Neural cell (in vitro differentiated cells): ENCODE measurements at regions not wholly inside any gene's neighbourhood (a gene's known extent, or its start where the extent isn't known, plus 50 kb on each side); places are given as distances from the start of the nearest gene placed in this dataset.
"Not testable (repeated sequence)": the region's sequence is repeated elsewhere in the genome, so short reads cannot be mapped to it uniquely, and the experiment has no call there.

Source experiments
- H2AFZ ChIP-seq: fragments of 200-600, 300-800 bp; sonication (generic), shearing (Covaris generic); 2 replicates; pipeline ENCODE4 v1.6.0; 2014; ENCODE audit warnings: low read depth, mild to moderate bottlenecking, antibody characterized with exemption, low read length, moderate library complexity
- H3F3A ChIP-seq: fragments of 200-600 bp; shearing (Covaris generic); 2 replicates; pipeline ENCODE4 v1.6.1; 2016; ENCODE audit warnings: mild to moderate bottlenecking, moderate library complexity, mixed read lengths, antibody characterized with exemption, low read length; ENCODE audit not compliant: insufficient read depth, poor library complexity, severe bottlenecking
- H3K27ac ChIP-seq: fragments of 200-600, 300-800 bp; sonication (generic), shearing (Covaris generic); 2 replicates; pipeline ENCODE4 v1.5.1; 2014; ENCODE audit warnings: mild to moderate bottlenecking, low read length, moderate library complexity
- H3K27me3 ChIP-seq: fragments of 300-800, 200-600 bp; sonication (generic), shearing (Covaris generic); 2 replicates; pipeline ENCODE4 v1.6.0; 2014; ENCODE audit warnings: mild to moderate bottlenecking, low read depth, low read length, moderate library complexity; ENCODE audit not compliant: insufficient read depth
- H3K36me3 ChIP-seq: fragments of 300-800, 200-600 bp; sonication (generic), shearing (Covaris generic); 2 replicates; pipeline ENCODE4 v1.5.1; 2014; ENCODE audit warnings: mild to moderate bottlenecking, antibody characterized with exemption, low read length, moderate library complexity; ENCODE audit not compliant: insufficient read depth
- H3K4me2 ChIP-seq: fragments of 300-800, 200-600 bp; sonication (generic), shearing (Covaris generic); 2 replicates; pipeline ENCODE4 v1.6.0; 2014; ENCODE audit warnings: mild to moderate bottlenecking, low read length
- H3K4me3 ChIP-seq: fragments of 300-800, 200-600 bp; sonication (generic), shearing (Covaris generic); 2 replicates; pipeline ENCODE4 v1.5.1; 2014; ENCODE audit warnings: mild to moderate bottlenecking, low read length, moderate library complexity
- H3K79me2 ChIP-seq: fragments of 200-600 bp; shearing (Covaris generic); replicated peaks from 2 replicates; pipeline ENCODE4 v1.6.0; 2014; ENCODE audit warnings: mild to moderate bottlenecking, low read length, moderate library complexity; ENCODE audit not compliant: insufficient read depth
- H3K9ac ChIP-seq: fragments of 300-800, 200-600 bp; sonication (generic), shearing (Covaris generic); 2 replicates; pipeline ENCODE4 v1.6.1; 2016; ENCODE audit warnings: mild to moderate bottlenecking, low read length, mixed read lengths
- H3K9me2 ChIP-seq: fragments of 200-600 bp; shearing (Covaris generic); 2 replicates; pipeline ENCODE4 v1.6.1; 2016; ENCODE audit warnings: mild to moderate bottlenecking, low read length, mixed read lengths; ENCODE audit not compliant: insufficient read depth
- H3K9me3 ChIP-seq: fragments of 200-600, 300-800 bp; sonication (generic), shearing (Covaris generic); 2 replicates; pipeline ENCODE4 v1.6.1; 2016; ENCODE audit warnings: mild to moderate bottlenecking, mixed run types, low read length, moderate library complexity, mixed read lengths
- H4K20me1 ChIP-seq: fragments of 200-600 bp; shearing (Covaris generic); 2 replicates; pipeline ENCODE4 v1.6.1; 2016; ENCODE audit warnings: mild to moderate bottlenecking, mixed run types; ENCODE audit not compliant: insufficient read depth
- EP300 ChIP-seq: fragments of 450-650 bp; conservative IDR thresholded peaks from 2 replicates; pipeline ENCODE4 v1.6.1; 2014; ENCODE audit warnings: antibody characterized with exemption, mild to moderate bottlenecking, moderate library complexity; ENCODE audit not compliant: poor library complexity, severe bottlenecking
- EZH2 ChIP-seq: fragments of 200-600, 300-800 bp; shearing (Covaris generic), sonication (generic); IDR thresholded peaks from 2 replicates; pipeline ENCODE4 v1.6.1; 2014; ENCODE audit warnings: antibody characterized with exemption, low read length, borderline replicate concordance, mild to moderate bottlenecking; ENCODE audit not compliant: insufficient read depth, poor library complexity, severe bottlenecking
- MXI1 ChIP-seq: fragments of 450-650 bp; conservative IDR thresholded peaks from 2 replicates; pipeline ENCODE4 v1.6.1; 2014; ENCODE audit warnings: antibody characterized with exemption, mild to moderate bottlenecking; ENCODE audit not compliant: poor library complexity, severe bottlenecking
- POLR2AphosphoS5 ChIP-seq: IDR thresholded peaks from 2 replicates; pipeline ENCODE4 v1.6.1; 2012
- RAD21 ChIP-seq: fragments of 450-650 bp; conservative IDR thresholded peaks from 2 replicates; pipeline ENCODE4 v1.6.1; 2014; ENCODE audit warnings: antibody characterized with exemption, mild to moderate bottlenecking, moderate library complexity
- SMC3 ChIP-seq: fragments of 450-650 bp; conservative IDR thresholded peaks from 2 replicates; pipeline ENCODE4 v1.6.1; 2014; ENCODE audit warnings: antibody characterized with exemption, mild to moderate bottlenecking, moderate library complexity; ENCODE audit not compliant: poor library complexity
- TAF1 ChIP-seq: IDR thresholded peaks from 2 replicates; pipeline ENCODE4 v1.6.1; 2012; ENCODE audit warnings: low read depth
- TF ChIP-seq, protein P1 (sequence below): fragments of 450-650 bp; IDR thresholded peaks from 2 replicates; pipeline ENCODE4 v1.5.1; 2014; ENCODE audit warnings: antibody characterized with exemption, mild to moderate bottlenecking, moderate library complexity; ENCODE audit not compliant: poor library complexity, severe bottlenecking
- TF ChIP-seq, protein P2 (sequence below): IDR thresholded peaks from 2 replicates; pipeline ENCODE4 v1.6.1; 2012; ENCODE audit warnings: borderline replicate concordance

DNA sequence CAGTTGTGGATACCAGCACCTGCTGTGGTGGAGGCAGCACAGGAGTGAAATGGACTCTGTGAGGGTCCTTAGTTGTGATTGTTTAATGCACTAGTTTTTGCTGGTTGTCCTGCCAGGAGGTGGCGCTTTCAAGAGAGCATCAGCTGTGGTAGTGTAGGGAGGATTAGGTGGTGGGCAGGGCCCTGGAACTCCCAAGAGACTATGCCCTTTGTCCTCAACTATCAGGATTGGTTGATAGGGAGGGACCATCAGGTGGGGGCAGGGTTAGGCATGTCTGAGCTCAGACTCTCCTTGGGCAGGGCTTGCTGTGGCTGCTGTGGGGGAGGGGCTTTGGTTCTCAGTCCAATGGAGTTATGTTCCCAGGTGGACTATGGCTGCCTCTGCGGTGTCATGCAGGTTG is 121.9 kb downstream of the RRAGB start:
- Histone ChIP-seq H2AFZ (no peak overlapping the region), H3K36me3 (no peaks in the 10 kb centered on the region), H3K4me2 (no peak overlapping the region), H3K9me2 (no peaks in the 10 kb centered on the region), H3K9me3 (no peaks in the 10 kb centered on the region), H3F3A (no peaks in the 10 kb centered on the region), H3K27ac (no peak overlapping the region), H3K9ac (no peak overlapping the region), H3K4me3 (no peak overlapping the region), H3K27me3 (no peaks in the 10 kb centered on the region), H4K20me1 (no peaks in the 10 kb centered on the region), H3K79me2 (no peaks in the 10 kb centered on the region)
- TF ChIP-seq POLR2AphosphoS5 (no peak), EP300 (no peak), RAD21 (no peak), EZH2 (no peak), SMC3 (no peak), TAF1 (no peak), MXI1 (no peak)
- TF ChIP-seq, protein P1, sequence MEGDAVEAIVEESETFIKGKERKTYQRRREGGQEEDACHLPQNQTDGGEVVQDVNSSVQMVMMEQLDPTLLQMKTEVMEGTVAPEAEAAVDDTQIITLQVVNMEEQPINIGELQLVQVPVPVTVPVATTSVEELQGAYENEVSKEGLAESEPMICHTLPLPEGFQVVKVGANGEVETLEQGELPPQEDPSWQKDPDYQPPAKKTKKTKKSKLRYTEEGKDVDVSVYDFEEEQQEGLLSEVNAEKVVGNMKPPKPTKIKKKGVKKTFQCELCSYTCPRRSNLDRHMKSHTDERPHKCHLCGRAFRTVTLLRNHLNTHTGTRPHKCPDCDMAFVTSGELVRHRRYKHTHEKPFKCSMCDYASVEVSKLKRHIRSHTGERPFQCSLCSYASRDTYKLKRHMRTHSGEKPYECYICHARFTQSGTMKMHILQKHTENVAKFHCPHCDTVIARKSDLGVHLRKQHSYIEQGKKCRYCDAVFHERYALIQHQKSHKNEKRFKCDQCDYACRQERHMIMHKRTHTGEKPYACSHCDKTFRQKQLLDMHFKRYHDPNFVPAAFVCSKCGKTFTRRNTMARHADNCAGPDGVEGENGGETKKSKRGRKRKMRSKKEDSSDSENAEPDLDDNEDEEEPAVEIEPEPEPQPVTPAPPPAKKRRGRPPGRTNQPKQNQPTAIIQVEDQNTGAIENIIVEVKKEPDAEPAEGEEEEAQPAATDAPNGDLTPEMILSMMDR = no peak
- TF ChIP-seq, protein P2, sequence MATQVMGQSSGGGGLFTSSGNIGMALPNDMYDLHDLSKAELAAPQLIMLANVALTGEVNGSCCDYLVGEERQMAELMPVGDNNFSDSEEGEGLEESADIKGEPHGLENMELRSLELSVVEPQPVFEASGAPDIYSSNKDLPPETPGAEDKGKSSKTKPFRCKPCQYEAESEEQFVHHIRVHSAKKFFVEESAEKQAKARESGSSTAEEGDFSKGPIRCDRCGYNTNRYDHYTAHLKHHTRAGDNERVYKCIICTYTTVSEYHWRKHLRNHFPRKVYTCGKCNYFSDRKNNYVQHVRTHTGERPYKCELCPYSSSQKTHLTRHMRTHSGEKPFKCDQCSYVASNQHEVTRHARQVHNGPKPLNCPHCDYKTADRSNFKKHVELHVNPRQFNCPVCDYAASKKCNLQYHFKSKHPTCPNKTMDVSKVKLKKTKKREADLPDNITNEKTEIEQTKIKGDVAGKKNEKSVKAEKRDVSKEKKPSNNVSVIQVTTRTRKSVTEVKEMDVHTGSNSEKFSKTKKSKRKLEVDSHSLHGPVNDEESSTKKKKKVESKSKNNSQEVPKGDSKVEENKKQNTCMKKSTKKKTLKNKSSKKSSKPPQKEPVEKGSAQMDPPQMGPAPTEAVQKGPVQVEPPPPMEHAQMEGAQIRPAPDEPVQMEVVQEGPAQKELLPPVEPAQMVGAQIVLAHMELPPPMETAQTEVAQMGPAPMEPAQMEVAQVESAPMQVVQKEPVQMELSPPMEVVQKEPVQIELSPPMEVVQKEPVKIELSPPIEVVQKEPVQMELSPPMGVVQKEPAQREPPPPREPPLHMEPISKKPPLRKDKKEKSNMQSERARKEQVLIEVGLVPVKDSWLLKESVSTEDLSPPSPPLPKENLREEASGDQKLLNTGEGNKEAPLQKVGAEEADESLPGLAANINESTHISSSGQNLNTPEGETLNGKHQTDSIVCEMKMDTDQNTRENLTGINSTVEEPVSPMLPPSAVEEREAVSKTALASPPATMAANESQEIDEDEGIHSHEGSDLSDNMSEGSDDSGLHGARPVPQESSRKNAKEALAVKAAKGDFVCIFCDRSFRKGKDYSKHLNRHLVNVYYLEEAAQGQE = no peak

DNA sequence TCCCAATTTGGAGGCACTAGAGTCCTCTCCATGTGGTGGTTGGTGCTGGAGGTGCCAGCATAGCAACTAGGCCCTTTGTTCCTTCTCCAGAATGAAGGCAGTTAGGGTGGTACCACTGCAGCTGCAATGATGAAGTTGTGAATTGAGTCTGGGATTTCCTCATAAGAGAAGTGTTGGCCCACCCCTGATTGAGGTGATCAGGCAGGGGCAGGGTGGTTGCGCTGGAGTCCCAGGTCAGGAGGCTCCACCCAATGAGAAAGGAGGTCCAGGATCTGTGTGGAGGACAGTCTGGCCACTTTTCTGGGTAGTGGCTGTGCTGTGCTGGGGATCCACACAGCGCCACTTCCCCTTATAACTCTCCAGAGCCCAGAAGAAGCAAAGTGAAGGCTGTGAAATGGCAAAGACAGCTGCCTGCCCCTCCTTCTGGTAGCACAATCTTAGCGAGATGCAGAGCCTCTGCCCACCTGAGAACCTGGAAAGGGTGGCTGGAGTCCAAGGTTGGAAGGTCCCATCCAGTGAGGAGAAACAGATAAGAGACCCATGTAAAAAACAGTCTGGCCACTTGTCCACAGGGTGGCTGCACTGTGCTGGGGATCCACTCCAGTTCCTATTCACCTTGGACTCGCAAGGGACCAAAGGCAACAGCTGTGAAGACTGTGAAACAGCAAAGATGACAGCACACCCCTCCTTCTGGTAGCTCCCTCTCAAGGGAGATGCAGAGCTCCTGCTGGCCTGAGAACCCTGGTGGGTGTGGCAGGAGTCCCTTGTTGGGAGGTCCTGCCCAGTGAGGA is 124.6 kb downstream of the RRAGB start:
- Histone ChIP-seq H4K20me1 (no peaks in the 10 kb centered on the region), H3K9me3 (no peaks in the 10 kb centered on the region), H2AFZ (no peak overlapping the region), H3K4me2 (no peak overlapping the region), H3K4me3 (no peak overlapping the region), H3K36me3 (no peaks in the 10 kb centered on the region), H3F3A (no peaks in the 10 kb centered on the region), H3K9ac (no peak overlapping the region), H3K27ac (no peak overlapping the region), H3K9me2 (no peaks in the 10 kb centered on the region), H3K79me2 (no peaks in the 10 kb centered on the region), H3K27me3 (no peaks in the 10 kb centered on the region)
- TF ChIP-seq EP300 = no peak
- no peak for TF ChIP-seq POLR2AphosphoS5
- TF ChIP-seq EZH2 = no peak
- TF ChIP-seq SMC3 = no peak
- TF ChIP-seq RAD21 = no peak
- TF ChIP-seq TAF1 = no peak
- TF ChIP-seq MXI1 = no peak
- TF ChIP-seq, protein P1 = no peak
- TF ChIP-seq, protein P2 = no peak

DNA sequence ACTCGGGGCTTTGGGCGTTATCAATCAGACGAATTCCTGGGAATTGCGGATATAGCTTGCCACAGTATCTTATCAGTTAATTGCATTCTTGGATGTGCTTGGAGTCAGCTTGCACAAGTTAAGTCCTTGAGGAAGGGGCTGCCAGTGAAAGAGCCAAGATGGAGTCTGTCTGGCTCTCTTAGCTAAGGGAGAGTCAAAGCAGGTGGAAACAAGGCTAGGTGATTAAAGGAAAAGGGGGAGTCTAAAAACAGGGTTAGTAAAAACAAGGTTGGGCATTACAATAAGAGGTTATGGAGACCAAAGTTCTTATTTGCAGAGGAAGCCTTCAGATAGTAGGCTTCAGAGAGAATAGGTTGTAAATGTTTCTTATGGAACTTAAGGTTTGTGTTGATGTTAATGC is 149.2 kb downstream of the RRAGB start:
- H3K4me3 ChIP-seq, H2AFZ ChIP-seq, H3K9me2 ChIP-seq, H3K79me2 ChIP-seq, H3K27me3 ChIP-seq, H3K4me2 ChIP-seq, H3K9me3 ChIP-seq, H3F3A ChIP-seq, H3K36me3 ChIP-seq, H3K9ac ChIP-seq, H3K27ac ChIP-seq, H4K20me1 ChIP-seq: not testable (repeated sequence)
